A549 (cell line): ENCODE measurements at regions not wholly inside any gene's neighbourhood (a gene's known extent, or its start where the extent isn't known, plus 50 kb on each side); places are given as distances from the start of the nearest gene placed in this dataset.

ENCODE experiments used
- ATAC-seq, 2 experiments: fragments of 200-7000 bp in 1 of 2; fragments of >200 bp in 1 of 2; cut with Nextera tagmentation in 1 of 2; cut with Tn5 transposase in 1 of 2; 3 replicates each; pipeline versions ENCODE4 v1.8.0 to v1.9.1; 2018 to 2020; ENCODE audit warnings: mild to moderate bottlenecking in 1 of 2, moderate library complexity in 1 of 2
- CTCF ChIA-PET: fragments of 300-600 bp; sonication (Branson Sonifier 250); formaldehyde crosslinking; extraction: SDS; loops from one replicate; lab custom pipeline; 2021; ENCODE audit warnings: antibody characterized with exemption, inconsistent platforms; lab: Yijun Ruan, JAX
- POLR2A ChIA-PET: fragments of 350-600 bp; formaldehyde crosslinking; extraction: SDS; loops from one replicate; lab custom pipeline; 2021; ENCODE audit warnings: antibody characterized with exemption, inconsistent platforms; lab: Yijun Ruan, JAX
- DNase-seq, 2 experiments: peaks; one replicate each; pipeline versions ENCODE4 v3.0.0 to v3.0.0-alpha.2; 2011 to 2016; ENCODE audit warnings: low read depth in 1 of 2, low spot score in 1 of 2
- FAIRE-seq: peaks from 2 replicates; lab custom pipeline; 2011; peaks lifted over from hg19 to GRCh38; lab: Jason Lieb, UNC
- H3K27ac ChIP-seq, 2 experiments: fragments of >200 bp; sonication (Bioruptor Twin); formaldehyde crosslinking; 3 replicates each; pipeline ENCODE4 v1.5.1; 2016 to 2017
- H3K4me1 ChIP-seq: fragments of >200 bp; sonication (Bioruptor Twin); formaldehyde crosslinking; 3 replicates; pipeline ENCODE4 v1.6.1; 2016
- H3K4me2 ChIP-seq: fragments of >200 bp; sonication (Bioruptor Twin); formaldehyde crosslinking; 3 replicates; pipeline ENCODE4 v1.6.1; 2016
- H3K4me3 ChIP-seq: fragments of >200 bp; sonication (Bioruptor Twin); formaldehyde crosslinking; 3 replicates; pipeline ENCODE4 v1.5.1; 2016
- H3K9me3 ChIP-seq: fragments of >200 bp; sonication (Bioruptor Twin); formaldehyde crosslinking; 3 replicates; pipeline ENCODE4 v1.6.1; 2016
- BHLHE40 ChIP-seq: IDR thresholded peaks from 2 replicates; pipeline ENCODE4 v1.6.1; 2012; ENCODE audit warnings: low read depth, low read length, inconsistent platforms
- EHF ChIP-seq: fragments of 250-450 bp; sonication (Bioruptor Pico); IDR thresholded peaks from 2 replicates; pipeline ENCODE4 v1.5.0; 2020; ENCODE audit warnings: mild to moderate bottlenecking
- EHMT2 ChIP-seq: fragments of 200-600 bp; sonication (generic); IDR thresholded peaks from 2 replicates; pipeline ENCODE4 v1.6.1; 2016; ENCODE audit warnings: antibody characterized with exemption, low read depth, mild to moderate bottlenecking, moderate library complexity
- EP300 ChIP-seq, 2 experiments: fragments of >200 bp; sonication (Bioruptor Twin); formaldehyde crosslinking; IDR thresholded peaks; 2 replicates in 1 of 2; 3 replicates in 1 of 2; pipeline ENCODE4 v1.6.1; 2016 to 2017
- ESRRA ChIP-seq: fragments of 150-350 bp; IDR thresholded peaks from 2 replicates; pipeline ENCODE4 v1.6.1; 2014; ENCODE audit warnings: mild to moderate bottlenecking, low read length, borderline replicate concordance
- FOSL2 ChIP-seq, 2 experiments: fragments of 450-650 bp in 1 of 2; fragments of >200 bp in 1 of 2; sonication (Bioruptor Twin) in 1 of 2; formaldehyde crosslinking; IDR thresholded peaks; 2 replicates each; pipeline versions ENCODE4 v1.5.0 to v1.6.1; 2016 to 2020; ENCODE audit warnings: mild to moderate bottlenecking in 1 of 2, moderate library complexity in 1 of 2
- FOXS1 ChIP-seq: fragments of 250-450 bp; sonication (Bioruptor Pico); IDR thresholded peaks from 2 replicates; pipeline ENCODE4 v1.5.0; 2020; ENCODE audit warnings: mild to moderate bottlenecking, moderate library complexity
- GATA3 ChIP-seq: IDR thresholded peaks from 2 replicates; pipeline ENCODE4 v1.6.1; 2012; ENCODE audit warnings: borderline replicate concordance
- HOXA7 ChIP-seq: fragments of 250-450 bp; sonication (Bioruptor Pico); IDR thresholded peaks from 2 replicates; pipeline ENCODE4 v1.5.0; 2020; ENCODE audit warnings: mild to moderate bottlenecking, moderate library complexity
- HOXB13 ChIP-seq: fragments of 250-450 bp; sonication (Bioruptor Pico); IDR thresholded peaks from 2 replicates; pipeline ENCODE4 v1.5.0; 2020; ENCODE audit warnings: low read depth, mild to moderate bottlenecking, moderate library complexity
- JUN ChIP-seq, 2 experiments: fragments of >200 bp; sonication (Bioruptor Twin); formaldehyde crosslinking; IDR thresholded peaks; 2 replicates in 1 of 2; 3 replicates in 1 of 2; pipeline ENCODE4 v1.6.1; 2016 to 2017
- NR3C1 ChIP-seq: fragments of >200 bp; sonication (Bioruptor Twin); formaldehyde crosslinking; IDR thresholded peaks from 3 replicates; pipeline ENCODE4 v1.6.1; 2017
- POLR2A ChIP-seq: IDR thresholded peaks from 2 replicates; pipeline ENCODE4 v1.6.1; 2012; ENCODE audit warnings: mild to moderate bottlenecking, low read length
- RAD21 ChIP-seq, 2 experiments: fragments of >200 bp in 1 of 2; sonication (Bioruptor Twin) in 1 of 2; formaldehyde crosslinking in 1 of 2; IDR thresholded peaks in 1 of 2; conservative IDR thresholded peaks in 1 of 2; 2 replicates in 1 of 2; 3 replicates in 1 of 2; pipeline ENCODE4 v1.6.1; 2012 to 2018; ENCODE audit warnings: inconsistent platforms in 1 of 2
- RARB ChIP-seq: fragments of 250-450 bp; sonication (Bioruptor Pico); IDR thresholded peaks from 2 replicates; pipeline ENCODE4 v1.8.0; 2021; ENCODE audit warnings: mild to moderate bottlenecking, moderate library complexity
- SREBF2 ChIP-seq: fragments of 450-650 bp; IDR thresholded peaks from 2 replicates; pipeline ENCODE4 v1.6.1; 2014; ENCODE audit warnings: mild to moderate bottlenecking, moderate library complexity
- ZFP36 ChIP-seq: fragments of 450-650 bp; IDR thresholded peaks from 2 replicates; pipeline ENCODE4 v1.6.1; 2014; ENCODE audit warnings: borderline replicate concordance; ENCODE audit not compliant: partially characterized antibody
- WGBS: methylation state at CpG from one replicate; pipeline ENCODE4 v1.1.6; 2017; ENCODE audit errors: missing lambda C conversion rate; 5-methylcytosine and 5-hydroxymethylcytosine counted together
- TF ChIP-seq, protein P1 (sequence below): IDR thresholded peaks from 2 replicates; pipeline ENCODE4 v1.6.1; 2012; ENCODE audit warnings: low read depth, borderline replicate concordance
- TF ChIP-seq, protein P2 (sequence below): fragments of >200 bp; sonication (Bioruptor Twin); formaldehyde crosslinking; IDR thresholded peaks from 3 replicates; pipeline ENCODE4 v1.5.1; 2016
- TF ChIP-seq, protein P3 (sequence below): fragments of >200 bp; sonication (Bioruptor Twin); formaldehyde crosslinking; IDR thresholded peaks from 2 replicates; pipeline ENCODE4 v1.6.1; 2016
- TF ChIP-seq, protein P4 (sequence below): fragments of 250-450 bp; sonication (Bioruptor Pico); IDR thresholded peaks from 2 replicates; pipeline ENCODE4 v1.5.0; 2021; ENCODE audit warnings: mild to moderate bottlenecking, moderate library complexity, borderline replicate concordance
- TF ChIP-seq, protein P5 (sequence below): IDR thresholded peaks from 2 replicates; pipeline ENCODE4 v1.6.1; 2012
- TF ChIP-seq, protein P6 (sequence below): fragments of 150-350 bp; IDR thresholded peaks from 2 replicates; pipeline ENCODE4 v1.6.1; 2014; ENCODE audit warnings: low read depth, mild to moderate bottlenecking, low read length
- TF ChIP-seq, protein P7 (sequence below): fragments of 250-450 bp; sonication (Bioruptor Pico); IDR thresholded peaks from 2 replicates; pipeline ENCODE4 v1.5.0; 2020; ENCODE audit warnings: low read depth, mild to moderate bottlenecking, moderate library complexity

DNA sequence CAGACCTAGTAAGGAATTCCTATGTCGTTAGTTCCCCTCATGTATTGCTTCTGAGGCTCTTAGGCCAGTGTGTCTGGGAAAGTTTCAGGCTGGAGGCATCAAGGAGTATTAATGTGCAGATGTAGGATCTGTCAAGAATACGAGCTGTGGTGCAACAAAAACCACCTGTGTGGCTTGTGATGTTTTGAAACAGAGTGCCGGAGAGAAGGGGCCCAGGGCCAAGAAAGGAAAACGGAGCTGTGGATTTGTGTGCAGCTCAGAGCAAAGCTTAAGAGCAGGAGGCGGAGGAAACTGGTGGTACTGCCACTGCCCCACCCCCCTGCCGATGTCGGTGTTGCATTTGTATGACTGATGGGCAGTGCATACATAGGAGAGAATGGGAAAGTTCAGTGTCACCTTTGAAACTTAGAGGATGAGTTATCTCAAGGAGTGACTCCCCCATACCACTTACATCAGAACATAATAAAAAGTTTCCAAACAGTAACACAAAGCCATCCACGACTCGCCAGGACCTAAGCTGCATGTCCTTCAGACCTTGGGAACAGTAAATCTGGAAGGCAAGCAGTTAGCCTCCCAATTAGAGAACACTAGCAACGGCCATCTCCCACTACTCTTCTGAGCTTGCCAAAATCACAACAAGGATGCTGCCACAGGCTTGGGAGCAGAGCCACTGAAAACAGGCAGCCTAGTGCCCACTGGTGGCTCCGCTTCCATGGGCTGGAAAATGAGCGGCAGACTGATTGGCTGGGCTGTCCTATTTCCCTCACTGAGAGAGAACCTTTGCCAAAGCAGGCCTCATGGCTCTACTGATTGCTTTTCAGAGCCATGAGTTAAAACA lies 152.7 kb upstream of the NT5C1B start:
- FAIRE-seq (no peak), ATAC-seq (no peak), DNase-seq (no peak)
- CTCF ChIA-PET: interaction anchor here (1.3 to 2.8 kb wide), 5 partner anchors 9 to 227 kb away, joined by 3 to 20 read pairs (median 4); no protein-coding TSS in a partner anchor
- Histone ChIP-seq H3K27ac (no peak overlapping the region), H3K4me1 (no peaks in the 10 kb centered on the region), H3K4me2 (no peak overlapping the region), H3K9me3 (no peaks in the 10 kb centered on the region), H3K4me3 (no peak overlapping the region)
- no peak for TF ChIP-seq HOXB13 (CRISPR knock-in tag)
- no peak for TF ChIP-seq SREBF2
- TF ChIP-seq, protein P1, sequence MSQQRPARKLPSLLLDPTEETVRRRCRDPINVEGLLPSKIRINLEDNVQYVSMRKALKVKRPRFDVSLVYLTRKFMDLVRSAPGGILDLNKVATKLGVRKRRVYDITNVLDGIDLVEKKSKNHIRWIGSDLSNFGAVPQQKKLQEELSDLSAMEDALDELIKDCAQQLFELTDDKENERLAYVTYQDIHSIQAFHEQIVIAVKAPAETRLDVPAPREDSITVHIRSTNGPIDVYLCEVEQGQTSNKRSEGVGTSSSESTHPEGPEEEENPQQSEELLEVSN: no peak
- TF ChIP-seq, protein P2, sequence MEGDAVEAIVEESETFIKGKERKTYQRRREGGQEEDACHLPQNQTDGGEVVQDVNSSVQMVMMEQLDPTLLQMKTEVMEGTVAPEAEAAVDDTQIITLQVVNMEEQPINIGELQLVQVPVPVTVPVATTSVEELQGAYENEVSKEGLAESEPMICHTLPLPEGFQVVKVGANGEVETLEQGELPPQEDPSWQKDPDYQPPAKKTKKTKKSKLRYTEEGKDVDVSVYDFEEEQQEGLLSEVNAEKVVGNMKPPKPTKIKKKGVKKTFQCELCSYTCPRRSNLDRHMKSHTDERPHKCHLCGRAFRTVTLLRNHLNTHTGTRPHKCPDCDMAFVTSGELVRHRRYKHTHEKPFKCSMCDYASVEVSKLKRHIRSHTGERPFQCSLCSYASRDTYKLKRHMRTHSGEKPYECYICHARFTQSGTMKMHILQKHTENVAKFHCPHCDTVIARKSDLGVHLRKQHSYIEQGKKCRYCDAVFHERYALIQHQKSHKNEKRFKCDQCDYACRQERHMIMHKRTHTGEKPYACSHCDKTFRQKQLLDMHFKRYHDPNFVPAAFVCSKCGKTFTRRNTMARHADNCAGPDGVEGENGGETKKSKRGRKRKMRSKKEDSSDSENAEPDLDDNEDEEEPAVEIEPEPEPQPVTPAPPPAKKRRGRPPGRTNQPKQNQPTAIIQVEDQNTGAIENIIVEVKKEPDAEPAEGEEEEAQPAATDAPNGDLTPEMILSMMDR: no peak
- TF ChIP-seq EHMT2: no peak
- TF ChIP-seq NR3C1: no peak
- no peak for TF ChIP-seq BHLHE40
- TF ChIP-seq, protein P3, sequence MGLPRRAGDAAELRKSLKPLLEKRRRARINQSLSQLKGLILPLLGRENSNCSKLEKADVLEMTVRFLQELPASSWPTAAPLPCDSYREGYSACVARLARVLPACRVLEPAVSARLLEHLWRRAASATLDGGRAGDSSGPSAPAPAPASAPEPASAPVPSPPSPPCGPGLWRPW: no peak
- TF ChIP-seq, protein P4, sequence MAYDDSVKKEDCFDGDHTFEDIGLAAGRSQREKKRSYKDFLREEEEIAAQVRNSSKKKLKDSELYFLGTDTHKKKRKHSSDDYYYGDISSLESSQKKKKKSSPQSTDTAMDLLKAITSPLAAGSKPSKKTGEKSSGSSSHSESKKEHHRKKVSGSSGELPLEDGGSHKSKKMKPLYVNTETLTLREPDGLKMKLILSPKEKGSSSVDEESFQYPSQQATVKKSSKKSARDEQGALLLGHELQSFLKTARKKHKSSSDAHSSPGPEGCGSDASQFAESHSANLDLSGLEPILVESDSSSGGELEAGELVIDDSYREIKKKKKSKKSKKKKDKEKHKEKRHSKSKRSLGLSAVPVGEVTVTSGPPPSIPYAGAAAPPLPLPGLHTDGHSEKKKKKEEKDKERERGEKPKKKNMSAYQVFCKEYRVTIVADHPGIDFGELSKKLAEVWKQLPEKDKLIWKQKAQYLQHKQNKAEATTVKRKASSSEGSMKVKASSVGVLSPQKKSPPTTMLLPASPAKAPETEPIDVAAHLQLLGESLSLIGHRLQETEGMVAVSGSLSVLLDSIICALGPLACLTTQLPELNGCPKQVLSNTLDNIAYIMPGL (CRISPR knock-in tag): no peak
- TF ChIP-seq RAD21 (conservative IDR thresholded peaks at IDR 0.05 in 1 of 2, IDR thresholded peaks at IDR 0.05 in 1 of 2): no peak
- TF ChIP-seq, protein P5, sequence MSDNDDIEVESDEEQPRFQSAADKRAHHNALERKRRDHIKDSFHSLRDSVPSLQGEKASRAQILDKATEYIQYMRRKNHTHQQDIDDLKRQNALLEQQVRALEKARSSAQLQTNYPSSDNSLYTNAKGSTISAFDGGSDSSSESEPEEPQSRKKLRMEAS: no peak
- no peak for TF ChIP-seq JUN (IDR thresholded peaks at IDR 0.05)
- TF ChIP-seq RARB (CRISPR knock-in tag): no peak
- 58% methylated on average over 12 of the region's 12 CpGs for WGBS
- POLR2A ChIA-PET: no interaction called here

DNA sequence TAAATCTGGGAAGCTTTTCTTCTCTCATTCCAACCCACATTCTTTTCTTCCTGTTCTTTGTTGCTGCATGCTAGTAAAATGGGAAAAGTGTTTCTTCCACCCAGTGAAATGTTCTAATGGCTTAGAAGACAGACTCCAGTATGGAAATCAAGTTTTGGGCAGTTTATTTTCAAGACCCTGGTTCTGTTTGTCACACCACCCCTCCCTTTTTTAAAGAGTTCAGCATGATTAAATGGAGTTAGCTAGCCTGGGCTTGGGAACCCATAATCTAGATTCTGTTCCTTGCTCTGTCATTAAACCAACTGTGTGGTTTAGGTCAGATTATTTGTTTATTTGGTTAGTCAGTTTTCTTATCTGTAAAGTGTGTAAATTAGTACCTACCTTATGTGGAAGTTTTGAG lies 151.8 kb upstream of the NT5C1B start:
- H3K4me3 ChIP-seq: no peak overlapping the region
- FAIRE-seq (no peak), DNase-seq (no peak)
- no peak for TF ChIP-seq FOXS1 (CRISPR knock-in tag)
- TF ChIP-seq GATA3: no peak
- no peak for TF ChIP-seq HOXA7
- no peak for TF ChIP-seq FOSL2 (IDR thresholded peaks at IDR 0.05)
- TF ChIP-seq FOSL2 (CRISPR knock-in tag; IDR thresholded peaks at IDR 0.05): no peak
- TF ChIP-seq EP300 (IDR thresholded peaks at IDR 0.05): no peak
- TF ChIP-seq ESRRA: no peak
- TF ChIP-seq, protein P6, sequence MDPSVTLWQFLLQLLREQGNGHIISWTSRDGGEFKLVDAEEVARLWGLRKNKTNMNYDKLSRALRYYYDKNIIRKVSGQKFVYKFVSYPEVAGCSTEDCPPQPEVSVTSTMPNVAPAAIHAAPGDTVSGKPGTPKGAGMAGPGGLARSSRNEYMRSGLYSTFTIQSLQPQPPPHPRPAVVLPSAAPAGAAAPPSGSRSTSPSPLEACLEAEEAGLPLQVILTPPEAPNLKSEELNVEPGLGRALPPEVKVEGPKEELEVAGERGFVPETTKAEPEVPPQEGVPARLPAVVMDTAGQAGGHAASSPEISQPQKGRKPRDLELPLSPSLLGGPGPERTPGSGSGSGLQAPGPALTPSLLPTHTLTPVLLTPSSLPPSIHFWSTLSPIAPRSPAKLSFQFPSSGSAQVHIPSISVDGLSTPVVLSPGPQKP: no peak
- TF ChIP-seq, protein P7, sequence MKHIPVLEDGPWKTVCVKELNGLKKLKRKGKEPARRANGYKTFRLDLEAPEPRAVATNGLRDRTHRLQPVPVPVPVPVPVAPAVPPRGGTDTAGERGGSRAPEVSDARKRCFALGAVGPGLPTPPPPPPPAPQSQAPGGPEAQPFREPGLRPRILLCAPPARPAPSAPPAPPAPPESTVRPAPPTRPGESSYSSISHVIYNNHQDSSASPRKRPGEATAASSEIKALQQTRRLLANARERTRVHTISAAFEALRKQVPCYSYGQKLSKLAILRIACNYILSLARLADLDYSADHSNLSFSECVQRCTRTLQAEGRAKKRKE (CRISPR knock-in tag): no peak
- TF ChIP-seq, protein P3: no peak
- no peak for TF ChIP-seq EHF (CRISPR knock-in tag)
- no peak for TF ChIP-seq POLR2A
- TF ChIP-seq ZFP36: no peak
- TF ChIP-seq, all 56 proteins: peak for 0
- ATAC-seq: no peak
- CTCF ChIA-PET: interaction anchor here (0.8 to 2.1 kb wide), 3 partner anchors 9 to 221 kb away, joined by 3 to 6 read pairs (median 3); no protein-coding TSS in a partner anchor
- Histone ChIP-seq H3K27ac (no peak overlapping the region), H3K9me3 (no peaks in the 10 kb centered on the region), H3K4me2 (no peak overlapping the region), H3K4me1 (no peaks in the 10 kb centered on the region)
- POLR2A ChIA-PET: no interaction called here
